DOHH2 (cell line): ENCODE measurements at regions not wholly inside any gene's neighbourhood (a gene's known extent, or its start where the extent isn't known, plus 50 kb on each side); places are given as distances from the start of the nearest gene placed in this dataset.

Source experiments
- H3F3A ChIP-seq: fragments of 200-600 bp; sonication (generic), shearing (Covaris generic); 2 replicates; pipeline ENCODE4 v1.6.0; 2016; ENCODE audit warnings: antibody characterized with exemption, mild to moderate bottlenecking; ENCODE audit not compliant: control insufficient read depth, insufficient read depth
- H3K27ac ChIP-seq: fragments of 200-600 bp; sonication (generic); 2 replicates; pipeline ENCODE4 v1.5.1; 2014; ENCODE audit warnings: low read depth, mild to moderate bottlenecking, low read length, moderate library complexity
- H3K27me3 ChIP-seq: fragments of 200-600 bp; sonication (generic); 2 replicates; pipeline ENCODE4 v1.6.1; 2014; ENCODE audit warnings: mild to moderate bottlenecking, low read length, mixed read lengths; ENCODE audit not compliant: control insufficient read depth
- H3K36me3 ChIP-seq: fragments of 200-600 bp; sonication (generic); 2 replicates; pipeline ENCODE4 v1.6.1; 2014; ENCODE audit warnings: mild to moderate bottlenecking, low read length, moderate library complexity, mixed read lengths; ENCODE audit not compliant: control insufficient read depth
- H3K4me1 ChIP-seq: fragments of 200-600 bp; sonication (generic); 2 replicates; pipeline ENCODE4 v1.6.1; 2014; ENCODE audit warnings: mild to moderate bottlenecking, low read length, mixed read lengths; ENCODE audit not compliant: control insufficient read depth
- H3K4me2 ChIP-seq: fragments of 200-600 bp; sonication (generic); 2 replicates; pipeline ENCODE4 v1.6.0; 2014; ENCODE audit warnings: mild to moderate bottlenecking, low read length, moderate library complexity
- H3K4me3 ChIP-seq: fragments of 200-600 bp; sonication (generic); 2 replicates; pipeline ENCODE4 v1.5.1; 2014; ENCODE audit warnings: mild to moderate bottlenecking, low read length, mixed read lengths
- H3K79me2 ChIP-seq: fragments of 200-600 bp; sonication (generic); 2 replicates; pipeline ENCODE4 v1.6.1; 2014; ENCODE audit warnings: mild to moderate bottlenecking, low read length, mixed read lengths; ENCODE audit not compliant: control insufficient read depth
- H3K9me2 ChIP-seq: fragments of 200-600 bp; sonication (generic); replicated peaks from 2 replicates; pipeline ENCODE4 v1.6.1; 2014; ENCODE audit warnings: mild to moderate bottlenecking, low read length, mixed read lengths; ENCODE audit not compliant: control insufficient read depth
- H3K9me3 ChIP-seq: fragments of 200-600 bp; sonication (generic); 2 replicates; pipeline ENCODE4 v1.6.1; 2014; ENCODE audit warnings: antibody characterized with exemption, low read length, mixed read lengths; ENCODE audit not compliant: control insufficient read depth, insufficient read depth
- H4K20me1 ChIP-seq: fragments of 200-600 bp; sonication (generic); 2 replicates; pipeline ENCODE4 v1.6.0; 2014; ENCODE audit warnings: low read depth, mild to moderate bottlenecking, antibody characterized with exemption, low read length, moderate library complexity; ENCODE audit not compliant: control insufficient read depth, insufficient read depth
- CTCF ChIP-seq: fragments of 200-600 bp; sonication (generic); IDR thresholded peaks from one replicate; pipeline ENCODE4 v1.5.1; 2014; ENCODE audit warnings: antibody characterized with exemption, mild to moderate bottlenecking, low read depth, low read length; ENCODE audit not compliant: poor library complexity, severe bottlenecking
- EZH2phosphoT487 ChIP-seq: fragments of 200-600 bp; sonication (generic); IDR thresholded peaks from 2 replicates; pipeline ENCODE4 v1.6.1; 2017; ENCODE audit warnings: borderline replicate concordance, mild to moderate bottlenecking, antibody characterized with exemption, low read length, moderate library complexity, mixed read lengths

DNA sequence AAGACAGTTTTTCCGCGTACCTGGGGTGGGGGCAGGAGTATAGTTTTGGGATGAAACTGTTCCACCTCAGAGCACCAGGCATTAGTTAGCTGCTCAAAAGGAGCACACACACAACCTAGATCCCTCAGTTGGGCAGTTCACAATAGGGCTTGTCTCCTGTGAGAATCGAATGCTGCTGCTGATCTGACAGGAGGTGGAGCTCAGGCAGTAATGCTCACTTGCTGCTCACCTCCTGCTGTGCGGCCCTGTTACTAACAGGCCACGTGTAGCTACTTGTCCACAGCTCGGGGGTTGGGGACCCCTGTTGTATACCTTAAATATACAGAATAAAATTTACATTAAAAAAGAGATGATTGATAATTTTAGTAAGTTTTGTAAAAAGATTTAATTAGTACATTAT, 191.5 kb downstream of the SLC7A11 start:
- Histone ChIP-seq H3K4me3 (no peak overlapping the region), H3K4me1 (no peaks in the 10 kb centered on the region), H4K20me1 (no peaks in the 10 kb centered on the region), H3K9me3 (no peaks in the 10 kb centered on the region), H3F3A (no peaks in the 10 kb centered on the region), H3K27ac (no peak overlapping the region), H3K27me3 (no peaks in the 10 kb centered on the region), H3K4me2 (no peak overlapping the region), H3K79me2 (no peaks in the 10 kb centered on the region), H3K36me3 (no peaks in the 10 kb centered on the region), H3K9me2 (no peaks in the 10 kb centered on the region; the same call in 1 of the 2 replicates)
- TF ChIP-seq EZH2phosphoT487, result no peak
- no peak for TF ChIP-seq CTCF

DNA sequence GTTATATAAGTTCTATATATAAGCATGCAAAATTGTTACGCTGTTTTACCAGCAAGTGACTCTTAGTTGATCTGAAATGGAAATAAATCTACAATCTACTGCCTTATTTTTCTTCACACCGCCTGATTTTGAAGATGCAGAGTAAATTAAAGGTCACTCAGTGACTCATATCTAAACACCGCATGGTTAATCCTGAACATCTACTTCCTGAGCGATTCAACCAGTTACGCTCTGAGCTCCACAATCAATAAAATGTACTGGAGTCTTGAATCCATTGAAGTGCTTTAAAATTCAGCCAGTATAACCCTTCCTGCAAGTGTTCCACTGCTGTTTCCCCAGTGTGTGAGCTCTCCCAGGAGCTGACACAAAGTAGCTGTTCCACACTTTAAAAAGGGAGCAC, 192.8 kb downstream of the SLC7A11 start:
- H3K9me2 ChIP-seq, result no peaks in the 10 kb centered on the region; the same call in 1 of the 2 replicates
- H3K27me3 ChIP-seq, result no peaks in the 10 kb centered on the region
- H3K9me3 ChIP-seq, result no peaks in the 10 kb centered on the region
- no peaks in the 10 kb centered on the region for H3F3A ChIP-seq
- H3K36me3 ChIP-seq, result no peaks in the 10 kb centered on the region
- no peaks in the 10 kb centered on the region for H3K79me2 ChIP-seq
- no peaks in the 10 kb centered on the region for H4K20me1 ChIP-seq
- no peak for TF ChIP-seq CTCF
- no peak for TF ChIP-seq EZH2phosphoT487
- H3K4me2 ChIP-seq, result no peak overlapping the region
- H3K4me3 ChIP-seq, result no peak overlapping the region
- H3K4me1 ChIP-seq, result no peaks in the 10 kb centered on the region
- H3K27ac ChIP-seq, result no peak overlapping the region

- Histone ChIP-seq H3K9me3 (no peaks in the 10 kb centered on the region), H3F3A (no peaks in the 10 kb centered on the region), H3K4me1 (no peaks in the 10 kb centered on the region), H3K27me3 (no peaks in the 10 kb centered on the region), H3K9me2 (no peaks in the 10 kb centered on the region; the same call in 1 of the 2 replicates), H3K4me2 (no peak overlapping the region), H3K4me3 (no peak overlapping the region), H3K27ac (no peak overlapping the region), H3K36me3 (no peaks in the 10 kb centered on the region), H3K79me2 (no peaks in the 10 kb centered on the region), H4K20me1 (no peaks in the 10 kb centered on the region)
- no peak for TF ChIP-seq EZH2phosphoT487
- TF ChIP-seq CTCF, result no peak
Measured at GRCh38 chr4:138047290-138047689, 194.9 kb downstream of the SLC7A11 start.

- no peaks in the 10 kb centered on the region for H4K20me1 ChIP-seq
- H3K27ac ChIP-seq, result no peak overlapping the region
- no peaks in the 10 kb centered on the region for H3F3A ChIP-seq
- no peaks in the 10 kb centered on the region for H3K36me3 ChIP-seq
- H3K4me3 ChIP-seq, result no peak overlapping the region
- H3K4me1 ChIP-seq, result no peaks in the 10 kb centered on the region
- H3K79me2 ChIP-seq, result no peaks in the 10 kb centered on the region
- no peak overlapping the region for H3K4me2 ChIP-seq
- no peaks in the 10 kb centered on the region for H3K9me2 ChIP-seq
- no peaks in the 10 kb centered on the region for H3K9me3 ChIP-seq
- H3K27me3 ChIP-seq, result no peaks in the 10 kb centered on the region
- TF ChIP-seq EZH2phosphoT487, result no peak
- no peak for TF ChIP-seq CTCF
Measured at GRCh38 chr4:138045036-138045435, 197.1 kb downstream of the SLC7A11 start.
